Activated CD4-positive, alpha-beta T cell treated with anti-CD3 and anti-CD28 coated beads, Interleukin-2, amount 10 ng/mL, durations not matched to agents 7 days and 5 days (primary cell): ENCODE measurements at regions not wholly inside any gene's neighbourhood (a gene's known extent, or its start where the extent isn't known, plus 50 kb on each side); places are given as distances from the start of the nearest gene placed in this dataset.
"Not testable (repeated sequence)": the region's sequence is repeated elsewhere in the genome, so short reads cannot be mapped to it uniquely, and the experiment has no call there.

Experiments
- CTCF ChIA-PET: fragments of 350-600 bp; sonication (Branson Sonifier 250); formaldehyde crosslinking; loops from one replicate; lab custom pipeline; 2021; ENCODE audit warnings: antibody characterized with exemption; lab: Charles Lee
- POLR2A ChIA-PET: fragments of 350-600 bp; sonication (Branson Sonifier 250); formaldehyde crosslinking; loops from one replicate; lab custom pipeline; 2021; ENCODE audit warnings: antibody characterized with exemption; lab: Charles Lee
- DNase-seq: peaks from one replicate; pipeline ENCODE4 v3.0.0-alpha.2; 2020
- H3K27ac Mint-ChIP-seq: one replicate; pipeline ENCODE4 v1.8.0; 2021; ENCODE audit warnings: mild to moderate bottlenecking, moderate library complexity, mixed read lengths
- H3K27me3 Mint-ChIP-seq: one replicate; pipeline ENCODE4 v1.8.0; 2021; ENCODE audit warnings: mixed read lengths
- H3K36me3 Mint-ChIP-seq: one replicate; pipeline ENCODE4 v1.8.0; 2021; ENCODE audit warnings: low read depth, mixed read lengths
- H3K4me1 Mint-ChIP-seq: one replicate; pipeline ENCODE4 v1.8.0; 2021; ENCODE audit warnings: mixed read lengths
- H3K4me3 Mint-ChIP-seq: one replicate; pipeline ENCODE4 v1.8.0; 2021; ENCODE audit warnings: mild to moderate bottlenecking, moderate library complexity, mixed read lengths
- H3K9me3 Mint-ChIP-seq: one replicate; pipeline ENCODE4 v1.8.0; 2021; ENCODE audit warnings: mixed read lengths

- H3K9me3 Mint-ChIP-seq, H3K27ac Mint-ChIP-seq, H3K4me3 Mint-ChIP-seq, CTCF ChIA-PET, DNase-seq, H3K27me3 Mint-ChIP-seq, H3K4me1 Mint-ChIP-seq, H3K36me3 Mint-ChIP-seq, POLR2A ChIA-PET: not testable (repeated sequence)
These were observed 1715.9 kb downstream of the SPATA31A7 start for GRCh38 chr9:62905722-62906121.

GRCh38 chr9:62907866-62908265 is 1718.0 kb downstream of the SPATA31A7 start:
- CTCF ChIA-PET = not testable (repeated sequence)

GRCh38 chr9:62908271-62908670 is 1718.4 kb downstream of the SPATA31A7 start:
- POLR2A ChIA-PET, H3K4me1 Mint-ChIP-seq, DNase-seq, CTCF ChIA-PET, H3K36me3 Mint-ChIP-seq, H3K9me3 Mint-ChIP-seq, H3K27me3 Mint-ChIP-seq, H3K4me3 Mint-ChIP-seq, H3K27ac Mint-ChIP-seq: not testable (repeated sequence)

More at GRCh38 chr9:62907866-62908265, 1718.0 kb downstream of the SPATA31A7 start:
- H3K4me3 Mint-ChIP-seq, POLR2A ChIA-PET, H3K9me3 Mint-ChIP-seq, H3K36me3 Mint-ChIP-seq, DNase-seq, H3K27me3 Mint-ChIP-seq, H3K4me1 Mint-ChIP-seq, H3K27ac Mint-ChIP-seq: not testable (repeated sequence)

GRCh38 chr9:62909447-62909846 is 1719.6 kb downstream of the SPATA31A7 start:
- H3K27me3 Mint-ChIP-seq, DNase-seq, H3K4me1 Mint-ChIP-seq, H3K9me3 Mint-ChIP-seq, H3K36me3 Mint-ChIP-seq, H3K4me3 Mint-ChIP-seq, H3K27ac Mint-ChIP-seq, CTCF ChIA-PET, POLR2A ChIA-PET: not testable (repeated sequence)

GRCh38 chr9:62912278-62912677 is 1722.4 kb downstream of the SPATA31A7 start:
- DNase-seq, POLR2A ChIA-PET, H3K4me1 Mint-ChIP-seq, H3K9me3 Mint-ChIP-seq, CTCF ChIA-PET, H3K27me3 Mint-ChIP-seq, H3K27ac Mint-ChIP-seq, H3K36me3 Mint-ChIP-seq, H3K4me3 Mint-ChIP-seq: not testable (repeated sequence)

- DNase-seq, H3K4me3 Mint-ChIP-seq, CTCF ChIA-PET, H3K27me3 Mint-ChIP-seq, H3K4me1 Mint-ChIP-seq, H3K36me3 Mint-ChIP-seq, POLR2A ChIA-PET, H3K9me3 Mint-ChIP-seq, H3K27ac Mint-ChIP-seq: not testable (repeated sequence)
These were observed 1725.3 kb downstream of the SPATA31A7 start for GRCh38 chr9:62915168-62915567.

GRCh38 chr9:62915661-62916060 is 1725.8 kb downstream of the SPATA31A7 start:
- POLR2A ChIA-PET, CTCF ChIA-PET, DNase-seq, H3K27me3 Mint-ChIP-seq, H3K27ac Mint-ChIP-seq, H3K4me3 Mint-ChIP-seq, H3K9me3 Mint-ChIP-seq, H3K4me1 Mint-ChIP-seq, H3K36me3 Mint-ChIP-seq: not testable (repeated sequence)

- POLR2A ChIA-PET, H3K36me3 Mint-ChIP-seq, H3K27me3 Mint-ChIP-seq, DNase-seq, H3K4me1 Mint-ChIP-seq, H3K9me3 Mint-ChIP-seq, H3K27ac Mint-ChIP-seq, H3K4me3 Mint-ChIP-seq, CTCF ChIA-PET: not testable (repeated sequence)
These were observed 1729.0 kb downstream of the SPATA31A7 start for GRCh38 chr9:62918648-62919385.

- POLR2A ChIA-PET, H3K36me3 Mint-ChIP-seq, H3K27me3 Mint-ChIP-seq, DNase-seq, H3K9me3 Mint-ChIP-seq, H3K4me3 Mint-ChIP-seq, H3K27ac Mint-ChIP-seq, CTCF ChIA-PET, H3K4me1 Mint-ChIP-seq: not testable (repeated sequence)
These were observed 1741.6 kb downstream of the SPATA31A7 start for GRCh38 chr9:62931484-62931883.

GRCh38 chr9:62952840-62953239 is 1763.0 kb downstream of the SPATA31A7 start:
- H3K36me3 Mint-ChIP-seq, DNase-seq, POLR2A ChIA-PET, H3K9me3 Mint-ChIP-seq, H3K4me1 Mint-ChIP-seq, CTCF ChIA-PET, H3K27me3 Mint-ChIP-seq, H3K27ac Mint-ChIP-seq, H3K4me3 Mint-ChIP-seq: not testable (repeated sequence)
